ENCODE measurements at regions not wholly inside any gene's neighbourhood (a gene's known extent, or its start where the extent isn't known, plus 50 kb on each side); places are given as distances from the start of the nearest gene placed in this dataset.
"Not testable (repeated sequence)": the region's sequence is repeated elsewhere in the genome, so short reads cannot be mapped to it uniquely, and the experiment has no call there.

- DNase-seq: no peak
These were observed 106.5 kb upstream of the SEMA3C start for GRCh38 chr7:81025360-81025759.

- DNase-seq: no peak
These were observed 96.1 kb upstream of the SEMA3C start for GRCh38 chr7:81014908-81015307.

DNA sequence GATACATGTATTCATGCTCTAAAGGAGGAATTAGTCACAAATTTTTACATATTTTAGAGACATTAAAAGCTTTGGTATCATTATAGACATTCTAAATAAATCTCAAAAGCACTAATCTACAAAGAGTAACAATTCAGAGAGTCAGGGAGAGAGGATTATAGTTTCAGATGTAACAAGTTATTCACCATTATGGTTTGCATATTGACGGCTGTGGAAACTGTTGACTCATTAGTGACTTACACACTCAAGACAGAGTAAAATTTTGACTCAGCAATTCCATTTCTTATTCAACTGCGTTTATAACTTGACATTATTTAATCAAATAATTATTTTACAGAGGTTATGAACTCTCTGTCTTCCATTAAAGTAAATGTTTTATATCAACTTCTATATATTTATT lies 95.4 kb upstream of the SEMA3C start:
- no peak for DNase-seq

DNA sequence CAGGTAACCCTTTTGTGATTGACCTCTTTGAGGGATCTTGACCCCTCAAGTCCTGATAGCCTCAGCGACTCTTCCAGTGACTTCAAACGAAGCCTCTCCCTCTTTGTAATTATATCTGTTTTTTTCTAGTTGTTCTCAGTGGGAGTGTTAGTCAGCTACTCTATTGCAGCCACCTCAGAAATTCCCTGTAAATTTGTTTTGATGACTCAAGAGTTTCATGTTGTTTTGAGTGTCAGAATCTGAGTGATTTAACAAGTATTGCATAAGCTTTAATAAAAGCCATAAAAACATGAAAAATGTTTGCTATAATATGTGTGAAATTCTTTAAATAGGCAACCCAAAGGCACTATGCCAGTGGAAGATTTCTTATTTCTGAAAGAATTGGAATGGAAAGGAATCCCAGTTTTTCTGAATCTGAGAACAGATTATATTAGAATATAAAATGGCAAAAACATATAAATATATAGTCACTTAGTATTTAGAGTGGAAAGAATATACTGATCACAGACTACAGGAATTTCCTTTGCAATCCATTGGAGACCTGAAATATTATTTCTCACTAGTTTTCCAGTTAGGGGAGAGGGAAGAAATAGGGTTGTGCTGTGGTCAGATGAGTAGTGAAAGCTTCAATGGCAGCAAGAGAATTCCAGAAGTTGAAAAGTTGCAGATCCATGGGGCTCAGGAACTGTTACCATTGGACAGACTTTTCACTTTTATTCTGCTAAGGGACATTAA lies 94.4 kb upstream of the SEMA3C start:
- DNase-seq: no peak

- DNase-seq: no peak
These were observed 90.0 kb upstream of the SEMA3C start for GRCh38 chr7:81008901-81009300.

DNA sequence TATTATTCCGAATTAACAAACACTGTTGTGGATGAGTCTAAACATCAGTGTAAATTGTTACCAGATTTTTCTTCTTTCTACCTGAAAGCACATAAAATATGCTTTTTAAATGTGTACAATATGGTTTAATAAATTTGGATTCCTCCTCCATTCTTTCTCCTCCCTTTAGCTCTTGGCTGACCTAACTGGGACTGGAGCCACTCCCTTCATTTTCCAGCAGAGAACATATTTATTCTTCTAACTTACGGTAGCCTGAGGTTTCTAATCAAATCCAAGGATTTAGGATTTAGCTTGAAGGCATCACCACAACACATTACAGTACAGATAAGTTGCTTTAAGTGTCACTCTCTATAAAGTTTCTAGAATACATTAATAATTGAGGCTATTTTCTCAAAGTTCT lies 88.2 kb upstream of the SEMA3C start:
- DNase-seq: no peak

DNA sequence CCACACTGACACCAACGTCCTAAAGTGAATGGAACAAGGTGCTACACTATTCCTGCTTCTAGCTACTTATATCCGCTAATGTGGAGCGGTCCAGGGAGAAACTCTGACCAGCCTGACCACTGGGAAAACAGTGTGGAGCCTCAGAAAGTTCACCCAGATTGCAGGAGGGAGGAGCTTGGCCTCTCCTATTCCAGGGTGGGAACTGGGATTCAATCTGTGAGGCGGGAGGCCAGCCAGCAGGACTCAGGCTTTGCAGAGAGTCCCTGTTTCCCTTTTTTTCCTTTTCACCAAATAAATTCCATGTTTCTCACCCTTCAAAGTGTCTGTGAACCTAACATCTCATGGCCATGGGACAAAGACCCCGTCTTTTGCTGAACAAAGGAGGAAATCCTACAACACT lies 86.4 kb upstream of the SEMA3C start:
- DNase-seq: no peak

DNA sequence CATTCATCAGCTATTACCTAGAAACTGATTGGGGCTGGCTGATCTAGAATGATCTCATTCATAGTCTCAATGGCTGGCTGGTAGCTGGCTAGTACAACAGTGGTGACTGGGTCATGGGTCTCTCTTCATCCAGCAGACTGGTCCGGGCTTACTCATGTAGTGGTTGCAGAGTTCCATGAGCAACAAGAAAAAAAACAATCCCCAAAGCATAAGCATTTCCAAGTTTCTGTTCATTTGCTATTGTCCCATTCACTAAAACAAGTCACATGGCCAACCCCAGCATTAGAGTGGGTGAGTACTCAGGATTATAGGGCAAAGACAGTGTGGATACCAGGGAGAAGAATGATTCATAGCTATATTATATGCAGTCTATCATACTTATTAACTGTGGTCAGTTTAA lies 85.2 kb upstream of the SEMA3C start:
- no peak for DNase-seq

- no peak for DNase-seq
These were observed 84.5 kb upstream of the SEMA3C start for GRCh38 chr7:81003326-81003725.

DNA sequence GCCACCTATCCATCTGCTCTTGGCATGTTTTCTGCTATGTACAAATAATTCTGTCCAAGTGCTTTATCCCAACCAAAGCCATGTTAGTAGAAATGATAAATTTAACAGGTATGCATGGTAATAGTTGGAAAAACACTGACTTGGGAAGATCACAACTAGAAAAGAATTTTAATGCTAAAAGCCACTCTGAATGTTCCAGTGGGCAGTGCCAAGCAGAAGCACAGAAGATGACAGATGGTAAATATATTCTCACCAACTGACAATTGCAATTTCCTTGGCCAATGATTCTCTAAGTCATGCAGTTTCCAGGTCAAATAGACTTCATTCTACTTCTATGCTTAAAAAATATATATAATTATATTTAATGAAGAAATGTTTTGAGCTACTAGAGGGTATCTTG lies 83.6 kb upstream of the SEMA3C start:
- DNase-seq: no peak

GRCh38 chr7:80999771-81000170 lies 80.9 kb upstream of the SEMA3C start:
- no peak for DNase-seq

- no peak for DNase-seq
These were observed 80.2 kb upstream of the SEMA3C start for GRCh38 chr7:80999100-80999499.

- no peak for DNase-seq
These were observed 79.0 kb upstream of the SEMA3C start for GRCh38 chr7:80997841-80998240.

GRCh38 chr7:80996236-80996635 lies 77.4 kb upstream of the SEMA3C start:
- not testable (repeated sequence) for DNase-seq

- no peak for DNase-seq
These were observed 72.8 kb upstream of the SEMA3C start for GRCh38 chr7:80991654-80992053.

- DNase-seq: no peak
These were observed 65.8 kb upstream of the SEMA3C start for GRCh38 chr7:80984619-80985018.

DNA sequence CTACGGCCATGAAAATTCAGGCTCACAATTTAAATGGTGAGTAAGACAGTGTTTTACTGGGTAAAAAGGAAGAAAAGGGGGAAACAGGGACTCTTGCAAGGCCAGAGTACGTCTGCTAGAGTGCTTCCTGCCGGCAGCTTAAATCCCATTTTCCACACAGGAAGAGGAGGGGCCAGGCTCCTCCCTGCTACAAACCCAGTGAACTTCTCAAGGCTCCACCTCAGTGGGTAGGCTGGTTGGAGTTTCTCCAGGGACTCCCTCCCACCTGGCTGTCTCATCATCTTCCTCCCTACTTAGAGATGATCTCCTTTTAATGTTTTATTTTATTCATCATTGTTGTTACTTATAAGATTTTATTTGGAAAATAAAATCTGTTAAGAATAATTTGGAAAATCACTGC lies 62.6 kb upstream of the SEMA3C start:
- DNase-seq: no peak

DNA sequence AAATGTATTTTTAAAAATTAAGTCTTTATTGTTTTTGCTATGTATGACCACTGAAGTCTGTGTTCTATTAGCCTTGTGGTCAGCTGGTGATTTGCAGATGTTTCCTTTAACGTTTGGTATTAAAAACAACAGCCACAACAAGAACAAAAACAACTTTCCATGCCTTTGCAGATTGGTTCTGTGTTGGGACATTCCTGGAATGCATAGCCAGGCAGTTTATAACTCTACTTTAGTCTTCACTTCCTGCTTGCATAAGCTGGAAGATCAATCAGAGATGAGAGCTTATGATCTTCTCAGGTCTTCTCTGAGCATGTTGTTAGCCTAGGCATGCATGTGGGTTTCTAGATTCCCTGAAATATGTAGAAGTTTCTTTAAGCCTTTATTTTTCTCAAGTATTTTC lies 58.9 kb upstream of the SEMA3C start:
- DNase-seq: no peak

GRCh38 chr7:80974396-80975358 lies 55.8 kb upstream of the SEMA3C start:
- DNase-seq: no peak

GRCh38 chr7:80971225-80971624 lies 52.4 kb upstream of the SEMA3C start:
- no peak for DNase-seq
